Suprapubic skin (tissue), 4 donors: ENCODE measurements at regions not wholly inside any gene's neighbourhood (a gene's known extent, or its start where the extent isn't known, plus 50 kb on each side); places are given as distances from the start of the nearest gene placed in this dataset.

Experiments
- CTCF ChIP-seq, 2 donors: fragments of 200-600 bp in 1 of 2; fragments of 450-650 bp in 1 of 2; sonication (generic) in 1 of 2; IDR thresholded peaks; one replicate each; pipeline ENCODE4 v1.5.1; 2016 to 2019; ENCODE audit warnings: antibody characterized with exemption in 2 of 2, mild to moderate bottlenecking in 1 of 2, moderate library complexity in 1 of 2
- POLR2A ChIP-seq, 2 donors: fragments of 450-650 bp; IDR thresholded peaks; one replicate each; pipeline ENCODE4 v1.6.1; 2017; ENCODE audit warnings: antibody characterized with exemption in 2 of 2, mild to moderate bottlenecking in 2 of 2, moderate library complexity in 2 of 2
- POLR2AphosphoS5 ChIP-seq, 3 donors: sonication (generic); formaldehyde crosslinking; IDR thresholded peaks; one replicate each; pipeline ENCODE4 v1.6.1; 2017; ENCODE audit warnings: antibody characterized with exemption in 3 of 3

- no peak for TF ChIP-seq POLR2A (IDR thresholded peaks at IDR 0.05)
- no peak for TF ChIP-seq CTCF (IDR thresholded peaks at IDR 0.05)
- no peak for TF ChIP-seq POLR2AphosphoS5 (IDR thresholded peaks at IDR 0.05)
Measured at GRCh38 chr5:67806654-67807438, 408.7 kb upstream of the PIK3R1 start.
